GM19240 (cell line): ENCODE measurements at regions not wholly inside any gene's neighbourhood (a gene's known extent, or its start where the extent isn't known, plus 50 kb on each side); places are given as distances from the start of the nearest gene placed in this dataset.

Source experiments
- DNase-seq: peaks from one replicate; pipeline ENCODE4 v3.0.0; 2011; ENCODE audit warnings: low spot score; ENCODE audit not compliant: insufficient read length

- DNase-seq = no peak
Observed at GRCh38 chr2:12052796-12053195, 306.4 kb downstream of the LPIN1 start.

GRCh38 chr2:12054956-12055618, 308.7 kb downstream of the LPIN1 start:
- no peak for DNase-seq

- no peak for DNase-seq
Observed at GRCh38 chr2:12057436-12058166, 311.2 kb downstream of the LPIN1 start.

- DNase-seq = no peak
Observed at GRCh38 chr2:12059616-12060441, 313.4 kb downstream of the LPIN1 start.

- DNase-seq = no peak
Observed at GRCh38 chr2:12060886-12061285, 314.5 kb downstream of the LPIN1 start.

GRCh38 chr2:12061286-12062052, 315.0 kb downstream of the LPIN1 start:
- DNase-seq = no peak

GRCh38 chr2:12062053-12062395, 315.6 kb downstream of the LPIN1 start:
- DNase-seq = no peak

- no peak for DNase-seq
Observed at GRCh38 chr2:12063210-12063609, 316.8 kb downstream of the LPIN1 start.

GRCh38 chr2:12064153-12064552, 317.7 kb downstream of the LPIN1 start:
- DNase-seq = no peak

GRCh38 chr2:12066116-12066515, 319.7 kb downstream of the LPIN1 start:
- DNase-seq = no peak

GRCh38 chr2:12066986-12067385, 320.6 kb downstream of the LPIN1 start:
- DNase-seq = no peak

GRCh38 chr2:12068796-12069538, 322.5 kb downstream of the LPIN1 start:
- DNase-seq = no peak

GRCh38 chr2:12070153-12070552, 323.7 kb downstream of the LPIN1 start:
- DNase-seq = no peak

GRCh38 chr2:12070581-12070980, 324.1 kb downstream of the LPIN1 start:
- DNase-seq = no peak

GRCh38 chr2:12071318-12071717, 324.9 kb downstream of the LPIN1 start:
- DNase-seq = peak; percentile 26

- no peak for DNase-seq
Observed at GRCh38 chr2:12073217-12073852, 326.9 kb downstream of the LPIN1 start.

GRCh38 chr2:12074126-12074844, 327.9 kb downstream of the LPIN1 start:
- DNase-seq = no peak

GRCh38 chr2:12074845-12075217, 328.4 kb downstream of the LPIN1 start:
- no peak for DNase-seq

- DNase-seq = no peak
Observed at GRCh38 chr2:12075603-12076002, 329.2 kb downstream of the LPIN1 start.

- no peak for DNase-seq
Observed at GRCh38 chr2:12076810-12077209, 330.4 kb downstream of the LPIN1 start.
